ENCODE measurements at regions not wholly inside any gene's neighbourhood (a gene's known extent, or its start where the extent isn't known, plus 50 kb on each side); places are given as distances from the start of the nearest gene placed in this dataset.

DNA sequence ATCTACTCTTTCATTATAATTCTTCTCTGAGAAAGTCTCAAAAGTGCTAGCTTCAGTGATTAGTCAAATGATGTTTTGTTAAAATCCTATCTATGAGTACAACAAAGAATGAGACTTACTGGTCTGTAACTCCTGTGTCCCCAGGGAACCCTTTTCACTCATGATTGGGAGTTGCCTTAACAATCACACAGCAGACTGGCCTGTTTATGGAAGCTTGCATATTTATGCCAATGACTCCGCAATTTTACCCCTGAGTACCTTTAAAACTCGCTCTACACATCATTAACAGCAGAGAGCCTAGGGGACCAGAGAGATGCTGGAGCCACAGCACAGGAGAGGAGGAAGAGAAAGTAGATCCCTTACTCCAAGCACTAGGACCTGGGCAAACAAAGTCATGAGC is 628.1 kb downstream of the IGSF11 start:
- no peak overlapping the region for H3K4me3 ChIP-seq (ENCODE audit: low read depth in 1 of 5, low read length in 5 of 5)
- no peak overlapping the region for H3K9ac ChIP-seq (ENCODE audit: low read length in 5 of 5)
- no peaks in the 10 kb centered on the region for H3K4me1 ChIP-seq (ENCODE audit: control insufficient read depth in 5 of 5, insufficient read depth in 5 of 5, low read length in 5 of 5)
- no peaks in the 10 kb centered on the region for H3K9me3 ChIP-seq (ENCODE audit: control insufficient read depth in 5 of 5, low read length in 5 of 5)
- no peaks in the 10 kb centered on the region for H3K27me3 ChIP-seq (ENCODE audit: control insufficient read depth in 5 of 5, insufficient read depth in 4 of 5, low read length in 5 of 5)
- H3K27ac ChIP-seq (ENCODE audit: low read depth, low read length), result no peak overlapping the region
- no peaks in the 10 kb centered on the region for H3K36me3 ChIP-seq (ENCODE audit: control insufficient read depth in 5 of 5, insufficient read depth in 5 of 5, low read length in 5 of 5)

DNA sequence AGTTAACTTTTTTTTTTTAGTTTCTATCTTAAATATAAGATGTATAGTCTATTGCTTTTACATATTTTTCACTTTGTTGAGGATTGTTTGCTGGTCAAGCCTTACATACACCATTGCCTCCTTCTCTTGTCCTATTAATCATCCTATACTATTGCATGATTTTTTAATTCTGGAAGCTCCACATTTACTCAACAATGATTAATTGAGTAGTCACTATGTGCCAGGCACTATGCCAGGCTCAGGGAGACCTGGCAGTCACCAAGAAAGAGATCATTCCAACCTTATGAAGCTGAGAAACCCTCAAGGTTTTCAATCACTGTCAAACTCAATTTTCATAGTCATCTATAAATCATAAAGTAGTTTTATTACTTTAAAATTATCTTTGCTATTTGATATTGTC is 626.2 kb downstream of the IGSF11 start:
- Histone ChIP-seq H3K4me3 (ENCODE audit: low read depth in 1 of 5, low read length in 5 of 5) (no peak overlapping the region), H3K9me3 (ENCODE audit: control insufficient read depth in 5 of 5, low read length in 5 of 5) (peaks cover 0 to 6% (median 0%) of the 10 kb centered on the region in 5 donors), H3K27me3 (ENCODE audit: control insufficient read depth in 5 of 5, insufficient read depth in 4 of 5, low read length in 5 of 5) (no peaks in the 10 kb centered on the region), H3K4me1 (ENCODE audit: control insufficient read depth in 5 of 5, insufficient read depth in 5 of 5, low read length in 5 of 5) (no peaks in the 10 kb centered on the region), H3K36me3 (ENCODE audit: control insufficient read depth in 5 of 5, insufficient read depth in 5 of 5, low read length in 5 of 5) (no peaks in the 10 kb centered on the region), H3K9ac (ENCODE audit: low read length in 5 of 5) (no peak overlapping the region), H3K27ac (ENCODE audit: low read depth, low read length) (no peak overlapping the region)

DNA sequence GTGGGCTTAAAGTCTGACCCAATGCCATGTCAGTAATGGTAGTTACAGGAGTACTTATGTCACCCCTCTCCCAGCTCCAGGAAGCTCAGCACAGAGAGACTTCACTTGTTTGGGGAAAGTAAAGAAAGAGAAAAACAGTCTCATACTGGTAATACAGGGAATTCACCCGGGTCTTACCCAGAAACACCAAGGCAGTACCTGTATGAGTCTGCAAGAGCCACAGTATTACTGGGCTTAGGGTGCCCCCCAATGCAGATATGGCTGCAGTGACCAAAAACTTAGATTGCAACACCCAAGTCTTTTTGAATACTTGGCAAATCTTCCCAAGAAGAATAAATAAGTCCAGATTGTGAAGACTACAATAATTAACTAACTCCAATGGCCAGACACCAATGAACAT is 622.1 kb downstream of the IGSF11 start:
- Histone ChIP-seq H3K4me1 (ENCODE audit: control insufficient read depth in 5 of 5, insufficient read depth in 5 of 5, low read length in 5 of 5) (no peaks in the 10 kb centered on the region), H3K9ac (ENCODE audit: low read length in 5 of 5) (no peak overlapping the region), H3K27me3 (ENCODE audit: control insufficient read depth in 5 of 5, insufficient read depth in 4 of 5, low read length in 5 of 5) (no peaks in the 10 kb centered on the region), H3K27ac (ENCODE audit: low read depth, low read length) (no peak overlapping the region), H3K36me3 (ENCODE audit: control insufficient read depth in 5 of 5, insufficient read depth in 5 of 5, low read length in 5 of 5) (no peaks in the 10 kb centered on the region), H3K9me3 (ENCODE audit: control insufficient read depth in 5 of 5, low read length in 5 of 5) (peaks cover 0 to 6% (median 0%) of the 10 kb centered on the region in 5 donors), H3K4me3 (ENCODE audit: low read depth in 1 of 5, low read length in 5 of 5) (no peak overlapping the region)

- Histone ChIP-seq H3K36me3 (ENCODE audit: control insufficient read depth in 5 of 5, insufficient read depth in 5 of 5, low read length in 5 of 5) (no peaks in the 10 kb centered on the region), H3K4me1 (ENCODE audit: control insufficient read depth in 5 of 5, insufficient read depth in 5 of 5, low read length in 5 of 5) (no peaks in the 10 kb centered on the region), H3K27ac (ENCODE audit: low read depth, low read length) (no peak overlapping the region), H3K4me3 (ENCODE audit: low read depth in 1 of 5, low read length in 5 of 5) (no peak overlapping the region), H3K9ac (ENCODE audit: low read length in 5 of 5) (no peak overlapping the region), H3K9me3 (ENCODE audit: control insufficient read depth in 5 of 5, low read length in 5 of 5) (peaks cover 0 to 4% (median 0%) of the 10 kb centered on the region in 5 donors), H3K27me3 (ENCODE audit: control insufficient read depth in 5 of 5, insufficient read depth in 4 of 5, low read length in 5 of 5) (no peaks in the 10 kb centered on the region)
These were observed 609.3 kb downstream of the IGSF11 start for GRCh38 chr3:118425272-118425837.

DNA sequence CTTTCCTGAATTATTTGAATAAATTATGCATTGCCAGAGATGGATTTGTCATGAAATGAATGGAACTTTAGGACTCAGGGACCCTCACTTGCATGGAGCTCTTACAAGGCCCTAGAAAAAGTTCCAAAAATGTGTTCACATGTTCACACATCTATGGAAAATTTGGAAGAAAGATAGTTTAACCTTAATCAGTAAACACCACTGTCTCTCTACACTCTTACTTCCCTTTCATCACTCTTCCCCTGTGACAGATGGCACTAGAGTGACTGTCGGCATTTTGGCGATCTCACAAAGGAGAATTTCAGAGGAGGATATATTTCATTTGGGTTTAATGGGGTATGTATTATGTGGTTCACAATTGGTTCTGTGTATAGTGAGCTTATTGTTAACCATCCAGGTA is 600.8 kb downstream of the IGSF11 start:
- H3K27ac ChIP-seq (ENCODE audit: low read depth, low read length), result no peak overlapping the region
- H3K4me3 ChIP-seq (ENCODE audit: low read depth in 1 of 5, low read length in 5 of 5), result no peak overlapping the region
- H3K4me1 ChIP-seq (ENCODE audit: control insufficient read depth in 5 of 5, insufficient read depth in 5 of 5, low read length in 5 of 5), result no peaks in the 10 kb centered on the region
- no peaks in the 10 kb centered on the region for H3K27me3 ChIP-seq (ENCODE audit: control insufficient read depth in 5 of 5, insufficient read depth in 4 of 5, low read length in 5 of 5)
- H3K9me3 ChIP-seq (ENCODE audit: control insufficient read depth in 5 of 5, low read length in 5 of 5), result no peaks in the 10 kb centered on the region
- H3K9ac ChIP-seq (ENCODE audit: low read length in 5 of 5), result no peak overlapping the region
- no peaks in the 10 kb centered on the region for H3K36me3 ChIP-seq (ENCODE audit: control insufficient read depth in 5 of 5, insufficient read depth in 5 of 5, low read length in 5 of 5)

DNA sequence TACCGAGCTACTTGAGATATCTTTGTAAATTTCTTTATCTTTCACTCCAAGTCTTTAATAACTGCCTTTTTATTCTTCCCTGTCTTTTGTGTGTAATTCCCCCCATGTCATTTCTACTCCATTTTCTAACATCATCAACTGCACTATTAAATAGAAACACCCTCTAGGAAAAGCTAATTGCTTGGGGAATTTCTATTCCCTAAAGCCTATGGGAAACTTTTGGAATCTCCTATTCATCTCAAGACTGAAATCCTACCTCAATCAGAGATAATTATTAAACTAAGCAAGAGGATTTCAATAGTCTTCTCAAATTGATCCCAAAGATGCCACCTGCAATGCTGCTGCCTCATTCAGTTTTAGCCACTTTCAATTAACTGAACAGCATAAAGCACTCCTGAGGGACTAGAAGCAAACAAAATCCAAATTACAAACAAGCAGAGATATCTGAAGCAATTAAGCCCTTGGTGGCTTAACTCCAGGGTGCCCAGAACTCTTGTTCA is 598.7 kb downstream of the IGSF11 start:
- Histone ChIP-seq H3K4me1 (ENCODE audit: control insufficient read depth in 5 of 5, insufficient read depth in 5 of 5, low read length in 5 of 5) (no peaks in the 10 kb centered on the region), H3K4me3 (ENCODE audit: low read depth in 1 of 5, low read length in 5 of 5) (no peak overlapping the region), H3K9me3 (ENCODE audit: control insufficient read depth in 5 of 5, low read length in 5 of 5) (no peaks in the 10 kb centered on the region), H3K27ac (ENCODE audit: low read depth, low read length) (no peak overlapping the region), H3K27me3 (ENCODE audit: control insufficient read depth in 5 of 5, insufficient read depth in 4 of 5, low read length in 5 of 5) (no peaks in the 10 kb centered on the region), H3K9ac (ENCODE audit: low read length in 5 of 5) (no peak overlapping the region), H3K36me3 (ENCODE audit: control insufficient read depth in 5 of 5, insufficient read depth in 5 of 5, low read length in 5 of 5) (no peaks in the 10 kb centered on the region)

- Histone ChIP-seq H3K4me3 (ENCODE audit: low read depth in 1 of 5, low read length in 5 of 5) (no peak overlapping the region), H3K36me3 (ENCODE audit: control insufficient read depth in 5 of 5, insufficient read depth in 5 of 5, low read length in 5 of 5) (no peaks in the 10 kb centered on the region), H3K27ac (ENCODE audit: low read depth, low read length) (no peak overlapping the region), H3K27me3 (ENCODE audit: control insufficient read depth in 5 of 5, insufficient read depth in 4 of 5, low read length in 5 of 5) (no peaks in the 10 kb centered on the region), H3K9me3 (ENCODE audit: control insufficient read depth in 5 of 5, low read length in 5 of 5) (no peaks in the 10 kb centered on the region), H3K4me1 (ENCODE audit: control insufficient read depth in 5 of 5, insufficient read depth in 5 of 5, low read length in 5 of 5) (no peaks in the 10 kb centered on the region), H3K9ac (ENCODE audit: low read length in 5 of 5) (no peak overlapping the region)
These were observed 597.9 kb downstream of the IGSF11 start for GRCh38 chr3:118436697-118437262.

- Histone ChIP-seq H3K9ac (ENCODE audit: low read length in 5 of 5) (no peak overlapping the region), H3K4me3 (ENCODE audit: low read depth in 1 of 5, low read length in 5 of 5) (no peak overlapping the region), H3K27ac (ENCODE audit: low read depth, low read length) (no peak overlapping the region), H3K27me3 (ENCODE audit: control insufficient read depth in 5 of 5, insufficient read depth in 4 of 5, low read length in 5 of 5) (no peaks in the 10 kb centered on the region), H3K36me3 (ENCODE audit: control insufficient read depth in 5 of 5, insufficient read depth in 5 of 5, low read length in 5 of 5) (no peaks in the 10 kb centered on the region), H3K4me1 (ENCODE audit: control insufficient read depth in 5 of 5, insufficient read depth in 5 of 5, low read length in 5 of 5) (no peaks in the 10 kb centered on the region), H3K9me3 (ENCODE audit: control insufficient read depth in 5 of 5, low read length in 5 of 5) (peaks cover 0 to 5% (median 0%) of the 10 kb centered on the region in 5 donors)
These were observed 589.6 kb downstream of the IGSF11 start for GRCh38 chr3:118445036-118445435.

DNA sequence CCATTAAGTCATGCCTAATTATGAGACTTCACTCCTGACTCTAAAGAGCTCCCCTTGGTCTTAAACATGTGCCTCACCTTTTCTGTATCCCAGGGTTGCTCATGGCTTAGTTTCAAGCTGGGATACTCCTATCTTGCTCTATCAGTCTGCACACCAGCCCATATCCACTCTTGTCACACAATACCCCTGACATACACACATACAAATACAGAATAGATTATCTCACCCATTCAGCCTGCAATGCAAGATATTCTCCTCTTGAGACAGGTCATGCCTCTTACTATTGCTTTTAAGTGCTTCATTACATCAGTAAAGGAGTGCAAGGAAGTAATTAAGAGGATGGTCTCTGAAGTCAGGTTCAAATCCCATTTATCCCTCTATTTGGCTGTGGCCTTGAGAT is 587.3 kb downstream of the IGSF11 start:
- H3K9ac ChIP-seq (ENCODE audit: low read length in 5 of 5), result no peak overlapping the region
- H3K27me3 ChIP-seq (ENCODE audit: control insufficient read depth in 5 of 5, insufficient read depth in 4 of 5, low read length in 5 of 5), result no peaks in the 10 kb centered on the region
- no peaks in the 10 kb centered on the region for H3K4me1 ChIP-seq (ENCODE audit: control insufficient read depth in 5 of 5, insufficient read depth in 5 of 5, low read length in 5 of 5)
- H3K4me3 ChIP-seq (ENCODE audit: low read depth in 1 of 5, low read length in 5 of 5), result no peak overlapping the region
- peaks cover 0 to 9% (median 3%) of the 10 kb centered on the region in 5 donors for H3K9me3 ChIP-seq (ENCODE audit: control insufficient read depth in 5 of 5, low read length in 5 of 5)
- no peaks in the 10 kb centered on the region for H3K36me3 ChIP-seq (ENCODE audit: control insufficient read depth in 5 of 5, insufficient read depth in 5 of 5, low read length in 5 of 5)
- no peak overlapping the region for H3K27ac ChIP-seq (ENCODE audit: low read depth, low read length)

DNA sequence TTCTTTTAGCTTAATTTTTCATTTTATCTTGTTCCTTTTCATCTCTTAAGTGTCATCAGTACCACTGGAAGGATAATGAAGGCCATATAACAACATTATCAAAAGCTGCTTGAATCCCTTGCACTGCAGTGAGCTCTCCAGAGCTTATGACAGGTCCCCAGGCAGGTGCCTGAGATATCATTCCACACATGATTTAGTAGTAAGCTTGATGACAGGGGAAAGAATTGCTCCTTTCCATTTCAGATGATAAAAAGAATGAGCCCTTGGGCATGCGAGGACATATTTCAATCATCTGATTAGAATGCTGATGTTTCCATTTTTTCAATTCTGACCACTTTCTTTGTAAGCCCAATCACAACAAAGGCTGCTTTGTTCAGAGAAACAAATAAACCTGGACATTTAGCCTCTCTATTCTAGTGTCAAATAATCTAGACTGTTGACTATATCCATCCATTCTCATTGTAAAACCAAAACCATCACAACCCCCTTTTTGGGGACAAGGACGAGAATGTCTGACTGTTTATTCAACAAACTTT is 567.8 kb downstream of the IGSF11 start:
- H3K4me3 ChIP-seq (ENCODE audit: low read depth in 1 of 5, low read length in 5 of 5), result no peak overlapping the region

More for the DNA sequence above, 567.8 kb downstream of the IGSF11 start:
- Histone ChIP-seq H3K27ac (ENCODE audit: low read depth, low read length) (no peak overlapping the region), H3K36me3 (ENCODE audit: control insufficient read depth in 5 of 5, insufficient read depth in 5 of 5, low read length in 5 of 5) (no peaks in the 10 kb centered on the region), H3K9ac (ENCODE audit: low read length in 5 of 5) (no peak overlapping the region), H3K4me1 (ENCODE audit: control insufficient read depth in 5 of 5, insufficient read depth in 5 of 5, low read length in 5 of 5) (no peaks in the 10 kb centered on the region), H3K9me3 (ENCODE audit: control insufficient read depth in 5 of 5, low read length in 5 of 5) (peaks cover 0 to 3% (median 0%) of the 10 kb centered on the region in 5 donors), H3K27me3 (ENCODE audit: control insufficient read depth in 5 of 5, insufficient read depth in 4 of 5, low read length in 5 of 5) (no peaks in the 10 kb centered on the region)

Data from subcutaneous abdominal adipose tissue (tissue), 5 donors.